Body of pancreas (tissue), 4 donors: ENCODE measurements at regions not wholly inside any gene's neighbourhood (a gene's known extent, or its start where the extent isn't known, plus 50 kb on each side); places are given as distances from the start of the nearest gene placed in this dataset.

ENCODE experiments used
- ATAC-seq: fragments of 150-250 bp; one replicate; pipeline ENCODE4 v1.9.1; 2016
- DNase-seq, 4 donors: peaks; one replicate each; pipeline ENCODE4 v3.0.0-alpha.2; 2019
- H3K27ac ChIP-seq, 4 donors: fragments of 200-600 bp; sonication (generic); 1 replicate in 3 of 4; 2 replicates in 1 of 4; pipeline versions ENCODE4 v1.5.1 to v1.6.1; 2016 to 2019; ENCODE audit warnings: mild to moderate bottlenecking in 1 of 4, mixed read lengths in 1 of 4, moderate library complexity in 1 of 4
- H3K27me3 ChIP-seq, 2 donors: fragments of 200-600 bp; sonication (generic); one replicate each; pipeline ENCODE4 v1.6.0; 2016; ENCODE audit warnings: mild to moderate bottlenecking in 1 of 2
- H3K36me3 ChIP-seq, 2 donors: fragments of 200-600 bp; sonication (generic); replicated peaks in 1 of 2; 2 replicates each; pipeline ENCODE4 v1.5.1; 2016; ENCODE audit warnings: low read depth in 2 of 2; ENCODE audit not compliant: insufficient read depth in 1 of 2
- H3K4me1 ChIP-seq: fragments of 200-600 bp; sonication (generic); one replicate; pipeline ENCODE4 v1.6.0; 2016
- H3K4me3 ChIP-seq, 2 donors: fragments of 200-600 bp; sonication (generic); 1 replicate in 1 of 2; 2 replicates in 1 of 2; pipeline ENCODE4 v1.5.1; 2016 to 2019
- H3K9me3 ChIP-seq, 3 donors: fragments of 200-600 bp; sonication (generic); 1 replicate in 2 of 3; 2 replicates in 1 of 3; pipeline ENCODE4 v1.5.1; 2016
- POLR2A ChIP-seq, 3 donors: fragments of 450-650 bp; IDR thresholded peaks; one replicate each; pipeline ENCODE4 v1.6.1; 2016; ENCODE audit warnings: antibody characterized with exemption in 3 of 3, mild to moderate bottlenecking in 2 of 3
- WGBS, 2 donors: methylation state at CpG; one replicate each; pipeline ENCODE4 v1.1.5; 2017; 5-methylcytosine and 5-hydroxymethylcytosine counted together
- intact Hi-C: fragments of 100-400 bp; cut with DNase I; formaldehyde crosslinking; loops from one replicate; pipeline ENCODE4 v1.15.1; 2023
- TF ChIP-seq, protein P1 (sequence below), 7 experiments: fragments of 450-650 bp in 4 of 7; fragments of 200-600 bp in 3 of 7; sonication (generic) in 3 of 7; IDR thresholded peaks; one replicate each; pipeline ENCODE4 v1.5.1; 2016 to 2019; ENCODE audit warnings: antibody characterized with exemption in 7 of 7

DNA sequence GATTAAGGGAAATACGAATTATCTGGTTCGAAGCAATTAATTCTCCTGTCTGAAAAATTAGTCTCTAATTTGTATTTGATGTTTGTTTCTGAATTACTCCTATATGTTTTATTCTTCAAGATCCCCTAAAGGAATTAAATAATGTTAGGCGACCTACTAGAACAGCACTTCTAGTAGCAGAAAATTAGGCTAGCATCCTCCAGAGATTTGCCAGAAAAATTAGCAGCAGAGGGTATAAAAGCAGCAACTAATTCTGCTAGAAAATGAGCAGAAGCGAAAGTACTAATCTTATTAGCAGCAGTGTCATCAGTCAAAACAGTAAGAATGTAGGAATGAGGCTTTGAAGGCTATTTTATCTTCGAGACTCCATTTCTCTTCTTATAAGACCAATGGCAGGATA lies 114.3 kb upstream of the PJA2 start:
- H3K36me3 ChIP-seq = no peaks in the 10 kb centered on the region
- WGBS, 2 donors = 81 to 85% methylated on average over 5 of the region's 5 CpGs
- H3K4me1 ChIP-seq = no peaks in the 10 kb centered on the region
- no peak overlapping the region for H3K27ac ChIP-seq
- H3K27me3 ChIP-seq = no peaks in the 10 kb centered on the region
- intact Hi-C loops = no loop called here
- TF ChIP-seq, protein P1, sequence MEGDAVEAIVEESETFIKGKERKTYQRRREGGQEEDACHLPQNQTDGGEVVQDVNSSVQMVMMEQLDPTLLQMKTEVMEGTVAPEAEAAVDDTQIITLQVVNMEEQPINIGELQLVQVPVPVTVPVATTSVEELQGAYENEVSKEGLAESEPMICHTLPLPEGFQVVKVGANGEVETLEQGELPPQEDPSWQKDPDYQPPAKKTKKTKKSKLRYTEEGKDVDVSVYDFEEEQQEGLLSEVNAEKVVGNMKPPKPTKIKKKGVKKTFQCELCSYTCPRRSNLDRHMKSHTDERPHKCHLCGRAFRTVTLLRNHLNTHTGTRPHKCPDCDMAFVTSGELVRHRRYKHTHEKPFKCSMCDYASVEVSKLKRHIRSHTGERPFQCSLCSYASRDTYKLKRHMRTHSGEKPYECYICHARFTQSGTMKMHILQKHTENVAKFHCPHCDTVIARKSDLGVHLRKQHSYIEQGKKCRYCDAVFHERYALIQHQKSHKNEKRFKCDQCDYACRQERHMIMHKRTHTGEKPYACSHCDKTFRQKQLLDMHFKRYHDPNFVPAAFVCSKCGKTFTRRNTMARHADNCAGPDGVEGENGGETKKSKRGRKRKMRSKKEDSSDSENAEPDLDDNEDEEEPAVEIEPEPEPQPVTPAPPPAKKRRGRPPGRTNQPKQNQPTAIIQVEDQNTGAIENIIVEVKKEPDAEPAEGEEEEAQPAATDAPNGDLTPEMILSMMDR (IDR thresholded peaks at IDR 0.05) = no peak
- TF ChIP-seq POLR2A (IDR thresholded peaks at IDR 0.05) = no peak
- no peaks in the 10 kb centered on the region for H3K9me3 ChIP-seq
- DNase-seq = no peak
- no peak for ATAC-seq
- H3K4me3 ChIP-seq = no peak overlapping the region

DNA sequence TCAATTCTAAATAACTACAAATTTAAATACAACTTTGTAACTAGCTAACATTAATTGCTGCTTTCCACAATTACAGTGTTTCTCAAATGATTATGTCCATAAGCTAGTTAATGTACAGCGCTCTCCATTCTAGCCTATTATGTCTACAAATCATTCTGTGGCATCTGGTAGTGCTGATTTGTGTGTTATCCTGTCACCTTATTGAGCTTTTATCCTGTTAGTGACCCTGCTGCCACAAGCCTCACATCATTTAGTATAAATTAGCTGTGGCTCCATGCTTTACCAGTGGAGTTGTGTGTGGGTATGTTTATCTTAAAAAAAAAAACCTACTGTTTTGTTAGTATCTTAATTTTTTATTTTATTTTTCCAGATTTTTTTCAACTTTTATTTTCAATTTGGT lies 112.6 kb upstream of the PJA2 start:
- no peak for TF ChIP-seq POLR2A (IDR thresholded peaks at IDR 0.05)
- TF ChIP-seq, protein P1 (IDR thresholded peaks at IDR 0.05) = no peak
- H3K4me3 ChIP-seq = no peak overlapping the region
- no peaks in the 10 kb centered on the region for H3K36me3 ChIP-seq
- H3K9me3 ChIP-seq = no peaks in the 10 kb centered on the region
- no peak overlapping the region for H3K27ac ChIP-seq
- H3K4me1 ChIP-seq = no peaks in the 10 kb centered on the region
- ATAC-seq = no peak
- intact Hi-C loops = no loop called here
- DNase-seq = no peak
- H3K27me3 ChIP-seq = no peaks in the 10 kb centered on the region
- 95 to 100% methylated on average over 1 of the region's 1 CpG for WGBS, 2 donors

DNA sequence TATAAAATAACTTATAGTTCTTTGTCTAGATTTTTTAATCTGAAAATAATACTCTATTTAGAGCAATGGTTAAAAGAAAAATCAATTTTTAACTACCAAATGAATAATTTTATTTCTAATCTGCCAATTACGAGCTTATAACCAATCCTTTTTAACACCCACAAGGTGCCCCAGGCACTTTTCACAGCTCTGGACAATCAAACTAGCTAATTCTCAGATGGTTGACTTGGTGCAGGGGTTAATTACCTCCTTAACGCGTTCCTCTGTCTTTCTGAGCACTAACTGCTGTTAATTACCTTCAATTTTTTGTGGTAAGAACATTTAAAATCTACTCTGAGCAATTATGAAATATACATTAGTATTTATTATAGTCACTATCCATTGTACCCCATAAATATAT lies 109.6 kb upstream of the PJA2 start:
- no peaks in the 10 kb centered on the region for H3K4me1 ChIP-seq
- no peak overlapping the region for H3K27ac ChIP-seq
- ATAC-seq (no peak), DNase-seq (no peak)
- H3K36me3 ChIP-seq = no peaks in the 10 kb centered on the region
- no peak for TF ChIP-seq POLR2A (IDR thresholded peaks at IDR 0.05)
- TF ChIP-seq, protein P1 (IDR thresholded peaks at IDR 0.05) = no peak
- WGBS, 2 donors = 72 to 74% methylated on average over 3 of the region's 3 CpGs
- no peaks in the 10 kb centered on the region for H3K9me3 ChIP-seq
- no peaks in the 10 kb centered on the region for H3K27me3 ChIP-seq
- intact Hi-C loops = no loop called here
- no peak overlapping the region for H3K4me3 ChIP-seq

DNA sequence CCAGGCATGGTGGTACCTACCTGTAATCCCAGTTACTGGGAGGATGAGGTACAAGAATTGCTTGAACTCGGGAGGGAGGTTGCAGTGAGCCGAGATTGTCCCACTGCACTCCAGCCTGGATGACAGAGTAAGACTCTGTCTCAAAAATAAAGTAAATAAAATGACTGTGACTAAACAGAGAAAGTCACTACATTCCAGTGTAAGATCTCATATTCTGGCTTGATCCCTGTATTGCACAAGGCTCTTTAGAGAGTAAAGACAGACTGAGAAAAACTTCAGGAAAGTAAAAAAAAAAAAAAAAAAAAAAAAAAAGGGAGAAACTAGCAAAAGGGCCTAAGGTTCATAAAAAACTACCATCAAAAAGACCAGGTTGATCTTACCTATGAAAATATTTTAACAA lies 106.6 kb upstream of the PJA2 start:
- H3K36me3 ChIP-seq = no peaks in the 10 kb centered on the region
- H3K9me3 ChIP-seq = no peaks in the 10 kb centered on the region
- 78 to 91% methylated on average over 2 of the region's 2 CpGs for WGBS, 2 donors
- intact Hi-C loops = no loop called here
- no peak overlapping the region for H3K4me3 ChIP-seq
- H3K4me1 ChIP-seq = no peaks in the 10 kb centered on the region
- H3K27me3 ChIP-seq = no peaks in the 10 kb centered on the region
- DNase-seq = no peak
- no peak overlapping the region for H3K27ac ChIP-seq
- no peak for ATAC-seq
- TF ChIP-seq, protein P1 (IDR thresholded peaks at IDR 0.05) = no peak
- TF ChIP-seq POLR2A (IDR thresholded peaks at IDR 0.05) = no peak

DNA sequence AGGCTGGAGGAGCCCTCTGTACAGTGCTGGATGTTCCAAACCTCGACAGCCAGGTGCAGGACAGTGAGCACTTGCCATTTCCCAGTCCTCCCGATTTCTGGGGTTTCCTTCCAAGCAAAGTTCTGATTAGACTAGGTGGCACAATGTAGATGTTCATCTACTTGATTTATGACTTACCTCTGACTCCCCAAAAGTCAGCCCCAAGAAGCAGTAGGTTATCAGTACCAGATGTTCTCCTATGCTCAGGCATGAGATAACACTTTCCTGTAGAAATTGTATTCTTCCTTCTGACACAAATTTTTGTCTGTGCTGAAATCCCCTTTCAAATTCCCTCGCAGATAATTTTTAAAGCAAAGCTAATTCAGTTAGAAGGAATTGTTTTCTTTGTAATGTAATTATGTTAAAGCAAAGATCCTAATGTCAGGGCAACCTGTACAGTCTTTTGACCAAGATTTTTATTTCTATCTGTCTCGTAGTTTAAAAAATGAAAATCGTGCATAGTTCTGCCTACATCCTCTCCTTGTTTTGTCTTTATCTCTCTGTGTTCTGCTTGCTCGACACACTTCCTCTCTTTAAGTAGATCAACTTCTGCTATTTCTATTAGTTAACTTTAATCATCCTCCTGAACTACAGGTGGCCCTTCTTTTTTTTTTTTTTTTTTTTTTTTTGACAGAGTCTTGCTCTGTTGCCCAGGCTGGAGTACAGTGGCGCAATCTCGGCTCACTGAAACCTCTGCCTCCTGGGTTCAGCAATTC lies 102.4 kb upstream of the PJA2 start:
- no peaks in the 10 kb centered on the region for H3K9me3 ChIP-seq
- no peaks in the 10 kb centered on the region for H3K36me3 ChIP-seq
- no peaks in the 10 kb centered on the region for H3K27me3 ChIP-seq
- WGBS, 2 donors = 72 to 82% methylated on average over 8 of the region's 8 CpGs
- intact Hi-C loops = no loop called here
- TF ChIP-seq, protein P1 (IDR thresholded peaks at IDR 0.05) = no peak
- no peak for TF ChIP-seq POLR2A (IDR thresholded peaks at IDR 0.05)
- no peak overlapping the region for H3K4me3 ChIP-seq
- no peak for DNase-seq
- ATAC-seq = no peak
- H3K4me1 ChIP-seq = no peaks in the 10 kb centered on the region
- no peak overlapping the region for H3K27ac ChIP-seq
